Upper lobe of left lung (tissue), 6 donors: ENCODE measurements at regions not wholly inside any gene's neighbourhood (a gene's known extent, or its start where the extent isn't known, plus 50 kb on each side); places are given as distances from the start of the nearest gene placed in this dataset.

Experiments used
- ATAC-seq, 2 donors: fragments of 200-7000 bp; cut with Tn5 transposase; one replicate each; pipeline ENCODE4 v1.9.1; 2022; ENCODE audit warnings: mild to moderate bottlenecking in 2 of 2, moderate library complexity in 2 of 2; ENCODE audit not compliant: low FRiP score in 2 of 2
- DNase-seq, 2 donors: peaks; one replicate each; pipeline ENCODE4 v3.0.0-alpha.2; 2019 to 2020
- H3K27ac ChIP-seq, 4 donors: fragments of 200-600 bp; sonication (generic); one replicate each; pipeline ENCODE4 v1.5.1; 2016 to 2019
- H3K27me3 ChIP-seq, 4 donors: fragments of 200-600 bp; sonication (generic); one replicate each; pipeline ENCODE4 v1.5.1; 2017 to 2019
- H3K36me3 ChIP-seq, 4 donors: fragments of 200-600 bp; sonication (generic); one replicate each; pipeline ENCODE4 v1.5.1; 2016 to 2019
- H3K4me1 ChIP-seq, 4 donors: fragments of 200-600 bp; sonication (generic); one replicate each; pipeline ENCODE4 v1.5.1; 2018 to 2019
- H3K4me3 ChIP-seq, 4 donors: fragments of 200-600 bp; sonication (generic); one replicate each; pipeline ENCODE4 v1.5.1; 2017 to 2019; ENCODE audit warnings: mild to moderate bottlenecking in 2 of 4, moderate library complexity in 1 of 4
- H3K9me3 ChIP-seq, 4 donors: fragments of 200-600 bp; sonication (generic); one replicate each; pipeline ENCODE4 v1.5.1; 2018 to 2019
- EP300 ChIP-seq, 4 donors: sonication (generic); formaldehyde crosslinking; IDR thresholded peaks; one replicate each; pipeline ENCODE4 v1.5.1; 2017; ENCODE audit warnings: antibody characterized with exemption in 4 of 4, control low read depth in 2 of 4
- POLR2A ChIP-seq, 4 donors: fragments of 450-650 bp; IDR thresholded peaks; one replicate each; pipeline ENCODE4 v1.5.1; 2016 to 2017; ENCODE audit warnings: antibody characterized with exemption in 4 of 4, mild to moderate bottlenecking in 2 of 4
- POLR2AphosphoS5 ChIP-seq, 2 donors: sonication (generic); formaldehyde crosslinking; IDR thresholded peaks; one replicate each; pipeline ENCODE4 v1.5.1; 2017; ENCODE audit warnings: antibody characterized with exemption in 2 of 2
- WGBS, 2 donors: methylation state at CpG; one replicate each; pipeline ENCODE4 v1.1.5; 2017 to 2018; 5-methylcytosine and 5-hydroxymethylcytosine counted together
- TF ChIP-seq, protein P1 (sequence below), 6 experiments: fragments of 450-650 bp in 4 of 6; fragments of 200-600 bp in 2 of 6; sonication (generic) in 2 of 6; IDR thresholded peaks; one replicate each; pipeline ENCODE4 v1.5.1; 2016 to 2019; ENCODE audit warnings: antibody characterized with exemption in 6 of 6
- donor health status: DM: no; HTN: no; CAD: no; lungs with moderate emphysema.
- donor health status: DM: no; HTN: yes; CAD: no; lungs with severe emphysema.

- Histone ChIP-seq H3K36me3 (no peaks in the 10 kb centered on the region), H3K27ac (no peak overlapping the region), H3K4me1 (no peaks in the 10 kb centered on the region), H3K4me3 (no peak overlapping the region), H3K27me3 (no peaks in the 10 kb centered on the region), H3K9me3 (no peaks in the 10 kb centered on the region)
- TF ChIP-seq POLR2AphosphoS5 (IDR thresholded peaks at IDR 0.05) (no peak), POLR2A (IDR thresholded peaks at IDR 0.05) (no peak), EP300 (IDR thresholded peaks at IDR 0.05) (no peak)
- TF ChIP-seq, protein P1, sequence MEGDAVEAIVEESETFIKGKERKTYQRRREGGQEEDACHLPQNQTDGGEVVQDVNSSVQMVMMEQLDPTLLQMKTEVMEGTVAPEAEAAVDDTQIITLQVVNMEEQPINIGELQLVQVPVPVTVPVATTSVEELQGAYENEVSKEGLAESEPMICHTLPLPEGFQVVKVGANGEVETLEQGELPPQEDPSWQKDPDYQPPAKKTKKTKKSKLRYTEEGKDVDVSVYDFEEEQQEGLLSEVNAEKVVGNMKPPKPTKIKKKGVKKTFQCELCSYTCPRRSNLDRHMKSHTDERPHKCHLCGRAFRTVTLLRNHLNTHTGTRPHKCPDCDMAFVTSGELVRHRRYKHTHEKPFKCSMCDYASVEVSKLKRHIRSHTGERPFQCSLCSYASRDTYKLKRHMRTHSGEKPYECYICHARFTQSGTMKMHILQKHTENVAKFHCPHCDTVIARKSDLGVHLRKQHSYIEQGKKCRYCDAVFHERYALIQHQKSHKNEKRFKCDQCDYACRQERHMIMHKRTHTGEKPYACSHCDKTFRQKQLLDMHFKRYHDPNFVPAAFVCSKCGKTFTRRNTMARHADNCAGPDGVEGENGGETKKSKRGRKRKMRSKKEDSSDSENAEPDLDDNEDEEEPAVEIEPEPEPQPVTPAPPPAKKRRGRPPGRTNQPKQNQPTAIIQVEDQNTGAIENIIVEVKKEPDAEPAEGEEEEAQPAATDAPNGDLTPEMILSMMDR (IDR thresholded peaks at IDR 0.05): no peak
- ATAC-seq: no peak
- no peak for DNase-seq
- 94 to 95% methylated on average over 1 of the region's 1 CpG for WGBS, 2 donors
Measured at GRCh38 chr13:106077017-106077416, 458.4 kb downstream of the EFNB2 start.

DNA sequence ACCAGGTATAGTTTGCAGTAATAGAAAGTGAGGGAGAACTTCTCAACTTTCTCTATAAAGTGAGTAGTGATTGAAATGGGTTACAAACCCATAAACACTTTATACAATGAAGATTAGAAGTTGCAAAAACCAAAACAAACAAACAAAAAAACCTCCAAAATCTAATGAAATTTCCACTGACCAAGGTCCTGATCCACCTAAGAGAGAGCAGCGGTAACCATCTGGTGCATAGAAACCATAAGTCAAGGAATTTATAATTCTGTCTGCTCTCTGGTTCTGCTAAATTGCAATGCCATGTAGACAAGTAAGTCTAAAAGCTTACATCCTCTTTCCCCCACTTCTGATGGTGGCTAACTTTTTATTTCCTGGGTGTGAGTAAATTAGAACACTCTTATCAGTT lies 463.4 kb downstream of the EFNB2 start:
- H3K4me3 ChIP-seq: no peak overlapping the region

DNA sequence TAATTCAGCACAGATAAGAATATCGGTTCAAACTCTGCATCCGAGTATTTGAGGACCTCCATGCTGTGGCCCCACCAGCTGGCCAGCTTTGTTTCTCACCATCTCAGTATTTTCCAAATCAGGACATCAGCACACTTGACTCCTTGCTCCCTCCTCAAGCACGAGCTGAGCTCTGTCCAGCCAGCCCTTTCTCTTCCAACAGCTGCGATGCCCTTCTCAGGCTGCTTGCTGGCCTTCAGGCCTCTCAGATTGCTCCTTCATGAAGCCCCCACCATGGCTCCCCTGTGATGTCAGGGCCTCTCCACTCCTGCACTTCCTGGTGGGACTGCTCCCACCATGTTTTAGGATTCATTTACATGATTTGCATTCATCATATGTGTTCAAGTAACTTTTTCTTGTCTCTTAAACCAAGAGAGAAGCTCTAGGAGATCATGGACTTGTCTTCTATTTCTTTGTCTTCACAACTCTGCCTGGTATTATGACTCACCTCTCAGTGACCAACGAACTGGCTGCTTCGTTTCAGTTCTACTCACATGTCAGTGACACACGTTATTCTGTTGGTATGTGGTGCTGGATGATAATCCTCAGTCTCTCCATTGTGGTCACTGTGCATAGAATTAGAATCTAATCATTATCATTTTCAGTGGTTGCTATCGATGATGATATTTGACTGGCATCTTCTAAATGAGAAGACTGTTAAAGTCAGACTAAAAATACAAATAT lies 471.7 kb downstream of the EFNB2 start:
- ATAC-seq (no peak), DNase-seq (no peak)
- Histone ChIP-seq H3K9me3 (no peaks in the 10 kb centered on the region), H3K4me1 (no peaks in the 10 kb centered on the region), H3K4me3 (no peak overlapping the region), H3K36me3 (no peaks in the 10 kb centered on the region), H3K27me3 (no peaks in the 10 kb centered on the region), H3K27ac (no peak overlapping the region)
- WGBS, 2 donors: 75 to 78% methylated on average over 8 of the region's 8 CpGs
- no peak for TF ChIP-seq POLR2AphosphoS5 (IDR thresholded peaks at IDR 0.05)
- TF ChIP-seq POLR2A (IDR thresholded peaks at IDR 0.05): no peak
- TF ChIP-seq EP300 (IDR thresholded peaks at IDR 0.05): no peak
- TF ChIP-seq, protein P1 (IDR thresholded peaks at IDR 0.05): no peak

More for the DNA sequence above, 463.4 kb downstream of the EFNB2 start:
- no peak overlapping the region for H3K27ac ChIP-seq
- 88 to 100% methylated on average over 1 of the region's 1 CpG for WGBS, 2 donors
- DNase-seq (no peak), ATAC-seq (no peak)
- H3K9me3 ChIP-seq: no peaks in the 10 kb centered on the region
- H3K4me1 ChIP-seq: no peaks in the 10 kb centered on the region
- no peak for TF ChIP-seq POLR2A (IDR thresholded peaks at IDR 0.05)
- no peaks in the 10 kb centered on the region for H3K36me3 ChIP-seq
- no peaks in the 10 kb centered on the region for H3K27me3 ChIP-seq

DNA sequence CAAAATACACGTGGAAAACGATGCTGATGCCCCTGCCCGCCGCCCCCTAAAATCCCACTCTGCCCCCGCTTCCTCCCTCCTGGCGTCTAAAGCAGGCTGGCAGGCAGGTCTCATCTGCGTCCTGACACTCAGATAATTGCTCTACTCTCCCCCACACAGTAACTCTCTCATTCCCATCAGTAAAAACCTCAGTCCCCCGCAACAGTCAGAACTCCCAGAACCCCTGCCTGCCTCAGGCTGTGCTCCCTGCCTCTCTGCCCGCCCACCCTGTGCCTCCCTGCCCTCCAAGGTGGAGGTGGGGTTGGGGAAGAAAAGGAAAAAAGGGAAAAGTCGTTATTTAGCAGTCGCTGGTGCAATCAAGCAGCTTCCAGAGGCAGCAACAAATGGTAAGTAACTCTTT lies 473.7 kb downstream of the EFNB2 start:
- DNase-seq (no peak), ATAC-seq (no peak)
- TF ChIP-seq, protein P1 (IDR thresholded peaks at IDR 0.05): no peak
- no peak for TF ChIP-seq POLR2AphosphoS5 (IDR thresholded peaks at IDR 0.05)
- no peak for TF ChIP-seq POLR2A (IDR thresholded peaks at IDR 0.05)
- TF ChIP-seq EP300 (IDR thresholded peaks at IDR 0.05): no peak
- H3K4me3 ChIP-seq: no peak overlapping the region
- no peaks in the 10 kb centered on the region for H3K36me3 ChIP-seq
- 81 to 88% methylated on average over 11 of the region's 11 CpGs for WGBS, 2 donors
- H3K27ac ChIP-seq: no peak overlapping the region
- no peaks in the 10 kb centered on the region for H3K9me3 ChIP-seq
- no peaks in the 10 kb centered on the region for H3K27me3 ChIP-seq
- H3K4me1 ChIP-seq: no peaks in the 10 kb centered on the region

DNA sequence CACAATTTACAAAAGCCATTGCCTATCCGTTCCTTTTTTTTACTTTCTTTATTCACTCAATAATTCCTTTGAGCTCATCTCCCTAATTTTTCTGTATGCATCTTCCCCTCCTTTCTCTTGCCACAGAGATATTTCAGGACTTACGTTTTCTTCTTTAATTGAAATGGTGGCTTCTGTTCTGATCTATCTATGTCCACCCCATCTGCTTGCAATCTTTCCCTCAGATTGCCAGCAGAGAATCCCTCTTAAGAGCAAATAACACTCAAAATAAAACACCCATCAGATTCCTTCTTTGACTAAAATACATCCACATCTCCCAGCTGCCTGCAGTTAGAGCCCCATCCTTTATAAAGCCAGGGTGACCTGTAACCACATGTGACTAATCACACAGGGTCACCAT lies 478.6 kb downstream of the EFNB2 start:
- 69 to 80% methylated on average over 2 of the region's 2 CpGs for WGBS, 2 donors
- TF ChIP-seq POLR2AphosphoS5 (IDR thresholded peaks at IDR 0.05): no peak
- TF ChIP-seq EP300 (IDR thresholded peaks at IDR 0.05): no peak
- no peak for TF ChIP-seq POLR2A (IDR thresholded peaks at IDR 0.05)
- TF ChIP-seq, protein P1 (IDR thresholded peaks at IDR 0.05): no peak
- Histone ChIP-seq H3K36me3 (no peaks in the 10 kb centered on the region), H3K4me3 (no peak overlapping the region), H3K4me1 (no peaks in the 10 kb centered on the region), H3K27ac (no peak overlapping the region), H3K9me3 (no peaks in the 10 kb centered on the region), H3K27me3 (no peaks in the 10 kb centered on the region)
- ATAC-seq (no peak), DNase-seq (no peak)
